Ramos (cell line): ENCODE measurements at regions not wholly inside any gene's neighbourhood (a gene's known extent, or its start where the extent isn't known, plus 50 kb on each side); places are given as distances from the start of the nearest gene placed in this dataset.

ENCODE experiments used
- in situ Hi-C: fragments of 300-500 bp; cut with MboI; formaldehyde crosslinking; loops from one replicate; pipeline ENCODE4 v1.14.3; 2022; ENCODE audit warnings: low sequenced_read_pairs; ENCODE audit not compliant: unreplicated experiment

DNA sequence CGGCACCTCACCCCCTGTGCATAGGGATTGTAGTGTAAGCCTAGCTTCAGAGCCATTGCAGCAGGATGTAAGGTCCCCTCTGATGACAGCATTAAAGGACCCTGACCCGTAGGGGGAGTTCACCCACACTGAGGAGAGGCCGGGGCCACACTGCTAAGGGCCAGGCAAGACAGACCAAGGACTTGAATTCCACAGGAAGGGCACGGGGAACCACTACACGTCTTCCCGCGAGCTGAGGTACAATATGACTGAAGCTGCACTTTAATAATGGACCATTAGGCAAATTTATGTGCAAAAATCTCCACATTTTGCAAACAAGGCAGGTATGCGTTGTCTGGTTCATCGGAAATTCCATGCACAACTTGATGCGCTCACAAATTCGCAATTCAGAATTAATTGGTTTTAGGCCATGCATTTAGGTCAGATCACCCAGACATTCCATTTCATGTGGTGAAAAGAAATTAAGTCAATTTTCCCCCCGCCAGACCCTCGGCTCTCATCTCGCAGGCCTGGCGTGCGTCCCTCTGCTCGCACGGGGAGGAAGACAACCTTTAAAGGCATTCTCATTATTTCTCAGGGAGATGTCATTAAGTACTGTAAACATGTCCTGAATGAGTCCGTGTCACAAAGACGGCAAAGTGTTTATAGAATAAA, 111.8 kb downstream of the FOXA2 start:
- in situ Hi-C loops, result no loop called here

DNA sequence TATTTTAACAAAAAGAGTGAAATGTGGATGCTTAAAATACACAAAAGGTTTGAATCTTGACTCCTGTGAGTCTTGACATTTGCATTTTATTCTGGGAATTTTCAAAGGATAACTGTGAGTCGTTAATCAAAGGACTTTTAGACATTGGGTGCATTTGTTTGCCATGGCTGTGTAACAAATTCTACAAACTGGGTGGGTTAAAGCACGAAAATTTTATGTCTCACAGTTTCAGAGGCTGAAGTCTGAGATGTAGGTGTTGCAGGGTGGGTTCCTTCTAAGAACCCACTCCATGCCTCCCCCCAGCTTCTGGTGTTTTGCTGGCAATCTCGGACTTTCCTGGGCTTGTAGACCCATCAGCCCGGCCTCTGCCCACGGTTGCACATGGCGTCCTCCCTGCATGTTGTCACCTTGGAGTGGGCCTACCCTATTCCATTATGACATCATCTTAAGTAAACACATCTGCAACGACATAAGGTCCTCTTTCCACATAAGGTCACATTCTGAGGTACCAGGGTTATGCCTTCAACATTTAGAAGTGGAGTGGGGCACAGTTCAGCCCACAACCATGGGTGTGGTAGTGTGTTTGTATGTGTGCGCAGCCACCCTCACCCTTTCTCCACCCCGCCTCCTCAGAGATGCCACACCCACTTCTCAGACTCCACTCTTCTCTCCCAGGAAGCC, 113.1 kb downstream of the FOXA2 start:
- in situ Hi-C loops, result no loop called here

DNA sequence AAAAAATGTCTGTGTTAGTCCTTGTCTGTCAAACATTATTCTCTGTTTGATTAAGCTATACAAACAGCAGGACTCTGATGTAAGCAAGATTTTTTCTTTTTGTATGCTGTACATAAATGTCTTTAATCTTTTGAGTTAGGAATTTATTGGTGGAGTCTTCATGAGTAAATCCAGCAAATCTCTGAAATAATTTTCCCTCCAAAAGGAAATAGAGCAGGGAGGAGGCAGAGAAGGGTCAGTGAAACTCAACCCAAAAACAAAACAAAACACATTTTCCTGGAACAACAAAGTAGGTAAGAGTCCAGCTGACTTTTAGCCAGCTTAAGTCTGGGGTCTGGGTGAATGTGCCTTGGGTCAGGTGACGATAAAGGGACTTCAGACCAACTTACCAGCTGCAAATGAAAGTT, 113.7 kb downstream of the FOXA2 start:
- in situ Hi-C loops, result no loop called here

DNA sequence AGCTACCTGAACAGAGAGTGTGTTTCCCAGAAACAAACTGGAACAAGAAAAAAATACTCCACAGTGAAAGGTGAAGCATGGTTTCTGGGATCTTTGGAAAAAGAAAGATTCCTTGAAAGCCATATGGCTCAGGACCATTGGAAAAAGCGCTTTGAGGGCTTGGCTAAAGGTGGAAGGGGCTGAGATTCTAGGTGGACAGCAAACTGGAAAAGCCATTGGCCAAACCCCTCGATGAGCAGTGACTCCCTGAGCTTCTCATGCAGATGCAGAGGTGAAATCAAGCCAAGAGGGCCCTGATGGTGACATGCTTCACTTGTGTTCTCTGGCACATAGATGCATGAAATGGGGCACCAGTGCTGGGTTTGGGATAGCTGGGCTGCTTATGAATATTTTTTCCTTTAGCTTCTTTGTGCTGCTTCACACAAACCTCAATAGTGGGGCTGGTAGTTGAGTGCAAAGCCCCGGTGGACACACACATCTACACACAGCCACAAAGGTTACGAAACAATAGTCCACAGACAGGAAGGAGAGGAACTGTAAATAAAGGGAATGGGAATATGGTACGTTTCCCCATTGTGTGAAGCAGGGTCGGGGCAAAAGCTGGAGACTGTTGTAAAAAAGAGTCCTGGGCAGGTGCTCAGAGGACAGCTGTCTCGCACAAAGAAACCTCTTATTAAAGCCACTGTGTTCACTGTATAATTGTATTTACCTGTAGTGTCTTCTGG, 117.8 kb downstream of the FOXA2 start:
- in situ Hi-C loops, result no loop called here

DNA sequence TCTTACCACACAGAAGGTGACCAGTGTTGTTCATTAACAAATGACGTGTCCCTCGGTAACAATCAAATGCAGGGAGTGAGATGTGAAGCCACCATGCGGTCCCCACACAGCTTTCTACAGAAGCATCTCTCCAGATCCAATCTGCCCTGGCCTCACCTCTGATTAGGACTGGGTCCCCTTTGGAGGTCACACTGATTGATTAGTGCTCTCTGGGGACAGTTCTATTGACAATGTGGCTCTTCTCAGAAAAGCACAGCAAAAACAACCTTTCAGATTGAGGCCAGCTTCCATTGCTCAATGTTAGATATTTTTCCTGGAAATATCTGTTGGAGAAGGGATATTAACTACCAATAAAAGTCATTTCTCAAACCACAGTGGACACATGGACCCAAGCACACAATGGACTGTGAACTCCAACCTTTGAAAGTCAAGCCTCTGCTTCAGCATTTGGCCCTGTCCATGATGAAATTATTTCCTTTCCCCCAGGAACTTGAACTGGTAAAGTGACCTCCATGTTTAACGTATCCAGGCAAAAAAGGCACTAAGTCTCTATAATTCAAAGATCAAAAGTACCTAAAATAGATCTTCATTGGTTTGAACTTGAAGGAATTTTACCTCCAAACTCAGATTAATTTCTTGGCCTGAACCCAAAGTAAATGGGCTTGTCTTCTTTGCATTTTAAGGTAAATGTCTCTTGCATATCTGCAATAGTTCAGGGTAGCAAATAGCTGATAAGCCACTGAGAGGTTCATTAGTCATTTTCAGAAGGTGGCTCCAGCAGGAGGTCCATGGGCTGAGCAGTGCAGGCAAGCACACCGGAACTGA, 118.5 kb downstream of the FOXA2 start:
- in situ Hi-C loops, result no loop called here

DNA sequence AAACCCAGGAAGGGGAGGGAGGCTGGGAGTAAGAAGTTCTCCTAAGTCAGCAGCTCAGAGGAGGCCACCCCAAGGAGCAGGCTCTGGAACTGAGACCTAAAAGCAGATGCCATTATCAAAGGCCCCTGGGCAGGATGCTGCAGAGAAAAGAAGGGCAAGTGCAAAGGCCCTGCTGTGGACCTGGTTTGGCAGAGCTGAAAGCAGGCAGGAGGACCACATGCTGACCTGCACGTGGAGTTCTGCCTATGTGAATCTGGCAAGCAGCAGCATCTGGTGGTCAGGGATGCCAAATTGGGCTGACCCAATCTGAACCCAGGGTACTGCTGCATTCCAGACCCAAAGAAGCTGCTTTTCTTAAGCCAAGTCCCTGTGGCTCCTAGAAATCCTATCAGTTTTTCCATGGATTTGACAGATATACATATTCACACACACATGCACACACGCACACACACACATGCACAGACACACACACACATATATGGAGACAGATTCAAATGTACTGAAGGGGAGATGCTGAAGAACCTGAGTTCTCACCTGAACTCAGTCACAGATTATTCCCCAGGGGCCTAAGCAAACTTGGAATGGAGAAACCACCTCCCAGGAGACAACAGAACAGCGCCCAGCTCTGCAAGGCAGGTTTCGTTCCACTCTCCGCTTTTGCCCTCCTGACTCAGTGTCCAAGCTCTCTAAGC, 119.9 kb downstream of the FOXA2 start:
- in situ Hi-C loops, result no loop called here

DNA sequence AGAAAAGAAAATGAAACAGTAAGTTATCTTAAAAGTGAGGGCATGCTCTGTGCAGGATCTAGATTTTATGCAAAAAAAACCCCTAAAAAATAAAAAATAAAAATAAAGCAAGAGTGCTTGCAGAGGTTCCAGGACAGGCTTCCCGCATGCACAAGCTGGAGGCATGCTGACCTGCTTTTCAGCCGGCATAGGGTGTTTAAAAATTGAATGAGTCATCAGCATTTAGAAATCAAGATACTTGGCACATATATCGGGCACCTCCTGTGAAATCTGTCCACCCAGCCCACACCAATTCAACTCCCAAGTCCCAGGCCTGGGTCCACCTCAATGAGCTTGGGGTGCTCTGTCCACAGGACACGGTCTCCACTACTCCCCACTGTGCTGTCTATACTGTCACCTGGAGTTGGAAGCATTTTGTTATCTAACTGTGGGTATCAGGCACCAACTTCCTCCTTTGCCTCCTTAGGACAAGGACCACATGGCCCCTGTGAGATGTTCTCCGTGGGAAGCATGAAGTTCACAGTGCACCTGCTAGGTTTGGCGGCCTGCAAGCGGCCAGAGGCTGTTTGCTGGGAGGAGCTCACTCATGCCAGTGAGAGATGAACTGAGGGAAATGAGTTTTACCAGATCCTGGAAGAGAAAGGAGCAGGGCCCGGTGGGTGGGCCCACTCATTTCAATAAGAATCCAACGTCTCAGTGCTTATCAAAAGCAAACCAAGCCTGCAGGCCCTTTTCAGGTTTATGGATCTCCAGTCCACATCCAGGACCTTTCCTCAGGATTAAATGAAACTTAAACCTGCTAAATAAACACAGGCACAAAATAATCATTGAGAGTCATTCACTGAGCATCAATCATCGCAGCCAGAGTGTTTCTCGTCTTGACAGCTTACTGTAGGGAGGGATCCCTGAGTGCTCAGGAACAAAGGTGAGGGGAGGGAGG, 121.1 kb downstream of the FOXA2 start:
- in situ Hi-C loops, result no loop called here

DNA sequence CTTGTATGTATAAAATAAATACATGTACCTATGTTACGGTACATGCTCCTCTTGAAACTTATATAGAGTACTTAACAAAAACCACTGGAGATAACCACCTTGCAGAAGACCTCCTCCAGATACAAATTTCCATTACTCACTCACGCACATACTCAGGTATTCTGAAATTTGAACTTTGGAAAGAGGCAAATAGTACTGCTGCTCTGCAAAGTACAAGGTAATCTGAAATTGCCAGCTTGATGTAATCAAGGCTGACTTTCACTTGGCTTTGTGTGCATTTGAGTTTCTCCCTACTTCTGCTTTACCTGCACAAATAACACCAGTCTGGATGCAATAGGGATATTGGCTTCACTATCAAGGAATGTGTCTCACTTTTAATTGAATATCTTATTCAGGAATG, 123.6 kb downstream of the FOXA2 start:
- in situ Hi-C loops, result no loop called here

DNA sequence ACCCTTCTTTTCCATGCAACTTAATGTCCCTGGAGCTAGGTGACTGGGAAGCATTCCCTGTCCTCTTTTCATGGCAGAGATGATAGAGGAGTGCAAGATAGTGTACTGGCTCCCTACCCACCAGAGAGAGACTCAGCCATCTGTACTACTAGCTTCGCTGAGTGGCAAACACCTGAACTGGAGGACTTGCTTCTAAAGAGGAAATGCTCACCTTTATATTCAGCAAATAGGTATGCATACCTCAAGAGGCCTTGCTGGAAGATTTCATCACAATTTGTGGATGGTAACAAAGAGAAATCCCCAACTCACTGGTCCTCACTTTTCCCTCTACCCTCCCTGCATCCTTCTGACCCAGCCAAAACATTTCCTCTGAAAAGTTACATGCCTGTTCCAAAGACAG, 124.1 kb downstream of the FOXA2 start:
- in situ Hi-C loops, result no loop called here

DNA sequence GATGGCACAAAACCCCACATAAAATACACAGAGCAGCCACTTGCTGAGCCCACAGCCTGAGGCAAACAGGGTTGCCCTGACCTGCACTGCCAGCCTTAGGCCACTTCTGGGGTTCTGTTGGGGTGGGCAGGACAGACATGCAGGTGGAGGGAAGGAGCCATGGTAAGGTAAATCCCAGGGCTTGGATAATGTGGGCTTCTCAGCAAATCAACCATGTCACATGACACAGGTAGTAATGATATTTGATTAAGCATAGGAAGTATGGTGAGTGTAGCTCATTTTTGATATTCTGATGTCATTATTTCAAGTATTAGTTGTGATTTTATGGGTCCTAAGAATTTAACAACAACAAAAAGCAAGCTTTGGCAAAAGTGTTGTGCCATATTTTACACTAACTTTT, 124.6 kb downstream of the FOXA2 start:
- in situ Hi-C loops, result no loop called here

DNA sequence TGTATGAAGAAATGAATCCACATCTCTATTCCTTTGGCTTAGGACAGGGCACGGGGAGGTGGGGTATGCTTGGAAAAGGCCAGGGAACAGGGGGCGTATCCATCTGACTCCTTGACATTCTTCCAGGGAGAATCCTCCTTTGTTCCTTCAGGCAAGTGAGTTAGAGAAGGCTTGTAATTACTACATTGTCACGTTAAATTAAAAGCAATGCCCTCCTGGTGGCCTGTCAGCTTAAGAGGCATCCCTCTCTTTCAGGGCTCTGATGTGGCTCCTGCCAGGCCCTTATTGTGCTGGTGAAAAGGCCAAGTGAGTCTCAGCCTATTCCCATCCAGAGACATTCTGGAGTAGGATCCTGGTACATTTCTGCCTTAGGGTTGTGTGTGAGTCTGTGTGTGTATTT, 128.3 kb downstream of the FOXA2 start:
- in situ Hi-C loops, result no loop called here

DNA sequence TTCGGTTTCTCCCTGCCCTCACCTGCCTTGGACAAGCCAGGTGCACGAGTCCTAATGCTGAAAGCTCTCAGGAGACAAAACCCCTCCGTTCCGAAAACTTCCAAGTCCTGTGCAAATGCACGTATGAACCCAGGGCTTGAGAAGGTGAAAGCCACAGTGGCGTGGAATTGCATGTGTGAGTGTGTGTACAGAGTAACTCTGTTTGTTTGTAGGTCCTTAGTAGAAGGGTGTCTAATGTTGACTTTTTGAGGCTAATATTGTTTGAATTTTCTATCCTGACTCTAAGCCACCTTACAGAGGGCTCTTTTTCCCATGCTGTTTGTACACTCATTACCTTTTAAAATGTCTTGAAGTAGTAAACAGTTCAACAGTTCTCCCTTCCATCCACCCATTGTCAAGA, 129.1 kb downstream of the FOXA2 start:
- in situ Hi-C loops, result no loop called here

DNA sequence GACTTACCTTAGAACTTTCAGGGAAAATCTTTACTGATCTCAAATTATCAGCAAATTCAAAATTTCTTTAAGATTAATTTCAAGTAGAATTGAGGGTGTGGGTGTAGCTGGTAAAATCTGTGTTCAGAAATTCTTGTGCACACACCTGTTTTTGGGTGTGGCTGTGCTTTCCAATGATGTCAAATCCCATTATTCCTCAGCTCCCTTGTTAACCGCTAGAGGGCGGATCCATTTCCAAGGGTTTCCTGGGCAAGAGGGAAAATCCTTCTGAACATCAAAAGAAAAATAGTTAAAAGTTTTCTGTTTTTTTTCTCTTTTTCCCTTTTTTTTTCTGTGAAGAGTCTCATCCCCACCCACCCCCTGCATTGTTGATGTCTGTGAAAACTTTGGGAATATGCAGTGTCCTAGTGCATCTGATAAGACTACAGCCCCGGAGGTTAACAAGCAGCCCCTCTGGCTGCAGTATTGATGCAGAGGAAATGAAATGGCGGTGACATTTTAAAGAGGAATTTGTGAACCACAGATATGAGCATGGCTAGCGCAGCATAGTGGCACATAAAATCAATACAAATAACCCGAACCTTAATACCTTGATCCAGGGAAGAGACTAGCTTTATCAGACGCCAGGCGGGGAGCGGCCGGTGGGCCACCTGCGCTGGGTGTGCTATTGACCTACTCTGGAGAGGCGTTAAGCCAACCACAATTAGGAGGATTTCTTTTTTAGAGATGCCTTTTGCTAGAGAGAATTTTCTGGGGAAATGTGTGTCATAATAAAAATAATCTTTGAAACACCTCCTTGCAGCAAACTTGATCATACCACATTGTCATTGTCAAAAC, 130.9 kb downstream of the FOXA2 start:
- in situ Hi-C loops, result no loop called here

DNA sequence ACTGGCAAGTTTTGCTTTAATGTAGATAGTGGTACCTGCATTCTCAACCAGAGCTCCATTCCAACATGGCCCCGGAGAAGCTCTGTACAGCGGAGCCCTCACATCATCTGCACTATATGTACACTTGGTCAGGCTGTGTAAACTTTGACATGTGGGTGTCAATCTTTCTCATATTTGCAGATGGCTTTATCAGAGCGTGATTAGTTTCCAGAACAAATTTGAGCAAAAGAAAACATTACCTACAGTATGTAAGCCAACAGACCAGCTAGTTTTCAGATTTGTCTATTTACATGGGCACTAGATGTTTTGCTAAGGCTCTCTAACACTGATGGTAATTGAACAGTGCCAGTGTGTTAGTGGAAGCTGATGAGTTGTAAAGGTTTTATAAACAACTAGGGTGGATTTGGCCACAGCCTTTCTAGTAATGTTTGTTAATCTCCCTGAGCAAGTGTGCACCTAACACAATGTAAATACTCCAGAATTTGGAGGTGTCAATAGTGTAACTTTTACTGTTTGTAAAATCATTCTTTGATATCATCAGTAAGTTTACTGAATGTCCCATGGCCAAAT, 131.8 kb downstream of the FOXA2 start:
- in situ Hi-C loops, result no loop called here

DNA sequence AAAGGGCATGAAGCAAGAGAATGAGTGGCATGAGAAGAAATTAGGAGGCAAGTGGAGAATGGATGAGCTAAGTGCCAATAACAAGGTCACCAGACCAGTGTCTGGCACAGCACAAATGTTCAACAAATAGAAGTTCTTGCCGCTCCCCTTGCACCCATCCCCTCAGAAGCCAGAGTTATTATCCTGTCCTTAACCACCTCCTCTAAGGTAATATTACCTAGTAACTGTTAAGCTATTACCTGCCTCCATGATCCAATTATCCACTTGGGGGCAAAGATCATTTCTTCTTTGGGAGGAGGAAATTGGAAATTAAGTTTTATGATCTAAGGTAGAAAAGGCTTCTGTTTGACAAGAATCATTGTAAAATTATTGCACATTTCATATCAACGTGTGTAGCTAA, 133.8 kb downstream of the FOXA2 start:
- in situ Hi-C loops, result no loop called here

DNA sequence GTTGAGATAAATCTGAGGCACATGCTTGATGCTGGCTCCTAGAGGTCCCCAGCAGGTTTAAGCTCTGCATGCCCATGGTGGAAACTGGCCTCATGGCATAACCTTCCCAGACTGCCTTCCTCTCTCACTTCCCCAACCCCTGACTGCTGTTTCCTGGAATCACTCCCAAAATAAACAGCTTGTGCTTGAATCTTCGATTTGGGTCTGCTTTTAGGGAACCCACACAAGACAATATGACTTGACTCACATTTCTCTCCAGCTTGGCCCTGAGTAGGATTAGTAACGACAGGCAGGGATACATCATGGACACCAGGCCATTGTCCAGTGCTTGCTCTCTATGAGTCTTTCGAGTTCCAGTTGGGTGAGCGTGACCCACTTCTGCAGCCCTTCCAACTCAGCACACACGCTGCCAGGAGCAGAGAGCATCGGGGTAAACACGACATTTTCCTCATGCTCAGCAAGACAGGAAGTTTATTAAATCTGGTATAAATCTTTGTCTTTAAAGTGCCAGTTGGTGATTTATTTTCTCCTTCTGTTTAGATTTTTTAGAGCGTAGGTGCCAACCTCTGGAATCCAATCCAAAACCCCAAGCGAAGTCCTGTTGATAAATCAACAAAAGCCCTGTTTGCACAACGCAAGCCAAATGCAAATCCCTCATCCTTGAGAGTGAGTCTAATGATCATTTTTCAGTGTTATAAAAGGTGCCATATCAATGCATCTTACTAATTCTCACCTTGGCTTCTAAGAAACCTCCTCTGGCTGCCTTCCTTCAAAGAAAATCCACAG, 135.0 kb downstream of the FOXA2 start:
- in situ Hi-C loops, result no loop called here

DNA sequence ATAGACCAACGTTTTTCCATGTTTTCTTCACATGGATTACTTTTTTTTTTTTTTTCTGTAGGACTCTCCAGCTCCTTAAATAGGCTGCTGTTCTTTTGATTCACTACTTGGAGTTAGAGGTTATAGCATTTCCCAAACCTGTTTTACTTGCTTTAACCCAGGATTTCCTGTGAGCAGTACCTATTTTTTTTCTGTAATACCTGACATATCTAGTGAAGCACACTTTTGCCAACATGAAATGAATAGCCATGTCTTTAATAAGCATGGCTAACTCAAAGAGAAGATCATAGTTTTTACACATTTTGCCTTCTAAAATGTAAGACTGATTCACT, 137.0 kb downstream of the FOXA2 start:
- in situ Hi-C loops, result no loop called here
